Muscle of arm (tissue), 1 donor: ENCODE measurements at regions not wholly inside any gene's neighbourhood (a gene's known extent, or its start where the extent isn't known, plus 50 kb on each side); places are given as distances from the start of the nearest gene placed in this dataset.

Source experiments
- DNase-seq: peaks from one replicate; pipeline ENCODE4 v3.0.0-alpha.2; 2013

- no peak for DNase-seq
Measured at GRCh38 chr13:103153466-103153865, 87.2 kb upstream of the SLC10A2 start.

- DNase-seq = no peak
Measured at GRCh38 chr13:103147961-103148360, 81.7 kb upstream of the SLC10A2 start.

GRCh38 chr13:103145442-103145841 is 79.2 kb upstream of the SLC10A2 start:
- DNase-seq = no peak

GRCh38 chr13:103143432-103143831 is 77.2 kb upstream of the SLC10A2 start:
- DNase-seq = no peak

GRCh38 chr13:103142151-103142550 is 75.9 kb upstream of the SLC10A2 start:
- no peak for DNase-seq

- DNase-seq = peak; percentile 7
Measured at GRCh38 chr13:103140001-103140671, 73.9 kb upstream of the SLC10A2 start.

GRCh38 chr13:103134271-103134670 is 68.1 kb upstream of the SLC10A2 start:
- no peak for DNase-seq

- DNase-seq = no peak
Measured at GRCh38 chr13:103133556-103133955, 67.3 kb upstream of the SLC10A2 start.

- no peak for DNase-seq
Measured at GRCh38 chr13:103130681-103131210, 64.5 kb upstream of the SLC10A2 start.

- no peak for DNase-seq
Measured at GRCh38 chr13:103130146-103130545, 63.9 kb upstream of the SLC10A2 start.
